OCI-LY3 (cell line): ENCODE measurements at regions not wholly inside any gene's neighbourhood (a gene's known extent, or its start where the extent isn't known, plus 50 kb on each side); places are given as distances from the start of the nearest gene placed in this dataset.

ENCODE experiments used
- H2AFZ ChIP-seq: fragments of 200-600, 300-600 bp; shearing (Covaris generic); 2 replicates; pipeline ENCODE4 v1.6.0; 2014; ENCODE audit warnings: antibody characterized with exemption, low read depth, low read length
- H3K27ac ChIP-seq: fragments of 200-600, 300-600 bp; sonication (generic); 2 replicates; pipeline ENCODE4 v1.5.1; 2014; ENCODE audit warnings: mild to moderate bottlenecking, low read length, moderate library complexity, mixed read lengths
- H3K27me3 ChIP-seq: fragments of 200-600, 300-600 bp; sonication (generic); 2 replicates; pipeline ENCODE4 v1.6.1; 2014; ENCODE audit warnings: low read depth, low read length, mixed read lengths
- H3K36me3 ChIP-seq: fragments of 200-600, 300-600 bp; sonication (generic); replicated peaks from 2 replicates; pipeline ENCODE3; 2014; ENCODE audit warnings: low read depth, low read length, mixed read lengths
- H3K4me1 ChIP-seq: fragments of 300-600, 200-600 bp; sonication (generic); 2 replicates; pipeline ENCODE4 v1.6.1; 2014; ENCODE audit warnings: low read length, mixed read lengths
- H3K4me2 ChIP-seq: fragments of 200-600, 300-600 bp; sonication (generic); 2 replicates; pipeline ENCODE4 v1.6.1; 2014; ENCODE audit warnings: low read length, mixed read lengths
- H3K4me3 ChIP-seq: fragments of 300-600, 200-600 bp; sonication (generic); 2 replicates; pipeline ENCODE4 v1.5.1; 2014; ENCODE audit warnings: antibody characterized with exemption, mild to moderate bottlenecking, low read length, moderate library complexity
- H3K79me2 ChIP-seq: fragments of 300-600, 200-600 bp; shearing (Covaris generic); 2 replicates; pipeline ENCODE4 v1.6.1; 2014; ENCODE audit warnings: mild to moderate bottlenecking, low read length, mixed read lengths
- H3K9ac ChIP-seq: fragments of 300-600, 200-600 bp; shearing (Covaris generic); 2 replicates; pipeline ENCODE4 v1.6.0; 2014; ENCODE audit warnings: mild to moderate bottlenecking, low read length, moderate library complexity
- H3K9me3 ChIP-seq: fragments of 200-600, 300-600 bp; shearing (Covaris generic); 2 replicates; pipeline ENCODE4 v1.6.1; 2014; ENCODE audit warnings: low read length, mixed read lengths; ENCODE audit not compliant: insufficient read depth
- H4K20me1 ChIP-seq: fragments of 200-600, 300-600 bp; sonication (generic); 2 replicates; pipeline ENCODE4 v1.6.1; 2016; ENCODE audit warnings: low read length, mixed read lengths; ENCODE audit not compliant: insufficient read depth
- CTCF ChIP-seq: fragments of 200-600, 300-600 bp; sonication (generic); IDR thresholded peaks from 2 replicates; pipeline ENCODE4 v1.5.1; 2014; ENCODE audit warnings: antibody characterized with exemption, low read length, low read depth
- EZH2phosphoT487 ChIP-seq: fragments of 200-600 bp; shearing (Covaris generic); IDR thresholded peaks from 2 replicates; pipeline ENCODE4 v1.6.1; 2018; ENCODE audit warnings: antibody characterized with exemption, mixed run types, low read depth

- no peak overlapping the region for H2AFZ ChIP-seq
- TF ChIP-seq EZH2phosphoT487 (no peak), CTCF (no peak)
- H3K27ac ChIP-seq: no peak overlapping the region
- no peaks in the 10 kb centered on the region for H3K79me2 ChIP-seq
- H3K36me3 ChIP-seq: no peaks in the 10 kb centered on the region
- no peak overlapping the region for H3K4me2 ChIP-seq
- H3K9me3 ChIP-seq: peaks cover 6% of the 10 kb centered on the region; the same call in 1 of the 2 replicates
- no peaks in the 10 kb centered on the region for H3K4me1 ChIP-seq
- no peak overlapping the region for H3K9ac ChIP-seq
- no peaks in the 10 kb centered on the region for H4K20me1 ChIP-seq
- no peak overlapping the region for H3K4me3 ChIP-seq
- no peaks in the 10 kb centered on the region for H3K27me3 ChIP-seq
Observed at GRCh38 chr4:23097251-23097650, 404.5 kb downstream of the GBA3 start.

GRCh38 chr4:23091711-23092110 is 399.0 kb downstream of the GBA3 start:
- Histone ChIP-seq H3K4me3 (no peak overlapping the region), H3K27ac (no peak overlapping the region), H2AFZ (no peak overlapping the region), H3K36me3 (no peaks in the 10 kb centered on the region), H3K9me3 (peaks cover 6% of the 10 kb centered on the region; the same call in 1 of the 2 replicates), H3K79me2 (no peaks in the 10 kb centered on the region), H4K20me1 (no peaks in the 10 kb centered on the region), H3K4me1 (peaks cover 7% of the 10 kb centered on the region; the same call in 1 of the 2 replicates), H3K4me2 (no peak overlapping the region), H3K27me3 (no peaks in the 10 kb centered on the region), H3K9ac (no peak overlapping the region)
- TF ChIP-seq EZH2phosphoT487 (no peak), CTCF (no peak)

GRCh38 chr4:23085249-23085568 is 392.5 kb downstream of the GBA3 start:
- H3K79me2 ChIP-seq: no peaks in the 10 kb centered on the region
- H3K27me3 ChIP-seq: no peaks in the 10 kb centered on the region
- H3K36me3 ChIP-seq: no peaks in the 10 kb centered on the region
- no peak overlapping the region for H2AFZ ChIP-seq
- H3K9ac ChIP-seq: no peak overlapping the region
- H3K9me3 ChIP-seq: no peaks in the 10 kb centered on the region
- H3K27ac ChIP-seq: no peak overlapping the region
- no peaks in the 10 kb centered on the region for H3K4me1 ChIP-seq
- H3K4me3 ChIP-seq: no peak overlapping the region
- TF ChIP-seq CTCF (no peak), EZH2phosphoT487 (no peak)
- H4K20me1 ChIP-seq: no peaks in the 10 kb centered on the region
- H3K4me2 ChIP-seq: no peak overlapping the region

GRCh38 chr4:23084559-23085248 is 392.0 kb downstream of the GBA3 start:
- TF ChIP-seq EZH2phosphoT487 (no peak), CTCF (no peak)

More at GRCh38 chr4:23084559-23085248, 392.0 kb downstream of the GBA3 start:
- H3K9ac ChIP-seq: no peak overlapping the region
- H3K4me1 ChIP-seq: no peaks in the 10 kb centered on the region
- H3K36me3 ChIP-seq: no peaks in the 10 kb centered on the region
- H3K27me3 ChIP-seq: no peaks in the 10 kb centered on the region
- H3K9me3 ChIP-seq: no peaks in the 10 kb centered on the region
- H3K79me2 ChIP-seq: no peaks in the 10 kb centered on the region
- no peak overlapping the region for H3K27ac ChIP-seq
- H2AFZ ChIP-seq: no peak overlapping the region
- H3K4me2 ChIP-seq: no peak overlapping the region
- H3K4me3 ChIP-seq: no peak overlapping the region
- no peaks in the 10 kb centered on the region for H4K20me1 ChIP-seq
